Effector memory CD8-positive, alpha-beta T cell (primary cell): ENCODE measurements at regions not wholly inside any gene's neighbourhood (a gene's known extent, or its start where the extent isn't known, plus 50 kb on each side); places are given as distances from the start of the nearest gene placed in this dataset.

ENCODE experiments used
- ATAC-seq: fragments of 150-1000 bp; cut with Tn5 transposase; replicated peaks from 2 replicates; pipeline ENCODE4 v1.10.0; 2021; ENCODE audit warnings: mild to moderate bottlenecking, moderate library complexity
- DNase-seq, 3 experiments: peaks; one replicate each; pipeline ENCODE4 v3.0.0; 2021
- H3K27ac Mint-ChIP-seq, 2 donors: one replicate each; pipeline ENCODE4 v1.8.0; 2022; ENCODE audit warnings: mild to moderate bottlenecking in 2 of 2, mixed read lengths in 2 of 2, moderate library complexity in 2 of 2
- H3K27me3 Mint-ChIP-seq, 2 donors: one replicate each; pipeline ENCODE4 v1.8.0; 2022; ENCODE audit warnings: mixed read lengths in 2 of 2
- H3K36me3 Mint-ChIP-seq: one replicate; pipeline ENCODE4 v1.8.0; 2022; ENCODE audit warnings: mild to moderate bottlenecking, moderate library complexity, mixed read lengths; ENCODE audit not compliant: insufficient read depth
- H3K4me1 Mint-ChIP-seq, 2 donors: one replicate each; pipeline ENCODE4 v1.8.0; 2022; ENCODE audit warnings: low read depth in 2 of 2, mixed read lengths in 2 of 2
- H3K4me3 Mint-ChIP-seq, 2 donors: one replicate each; pipeline ENCODE4 v1.8.0; 2022; ENCODE audit warnings: mild to moderate bottlenecking in 2 of 2, mixed read lengths in 2 of 2, moderate library complexity in 2 of 2
- H3K9me3 Mint-ChIP-seq, 2 donors: one replicate each; pipeline ENCODE4 v1.8.0; 2022; ENCODE audit warnings: mixed read lengths in 2 of 2

DNA sequence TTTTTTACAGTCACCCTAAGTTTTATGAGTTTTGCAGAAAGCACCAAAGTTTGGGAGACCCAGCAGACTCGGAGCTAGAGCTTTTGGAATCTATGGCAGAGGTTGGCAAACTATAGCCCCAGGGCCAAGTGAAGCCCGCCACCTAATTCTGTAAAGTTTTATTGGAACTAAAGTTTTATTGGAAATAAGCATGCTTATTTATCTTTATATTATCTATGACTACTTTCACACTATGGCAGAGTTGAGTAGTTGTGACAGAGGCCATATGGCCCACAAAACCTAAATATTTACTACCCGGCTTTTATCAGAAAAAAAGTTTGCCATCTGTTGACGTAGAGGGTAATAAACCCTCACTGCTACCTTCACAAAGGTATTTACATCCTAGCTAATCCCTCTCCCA lies 267.6 kb downstream of the GPAM start:
- Mint-ChIP-seq H3K27ac (no peak overlapping the region), H3K36me3 (no peaks in the 10 kb centered on the region), H3K27me3 (peaks cover 0 to 7% of the 10 kb centered on the region in 2 donors), H3K9me3 (no peaks in the 10 kb centered on the region), H3K4me3 (no peak overlapping the region), H3K4me1 (no peaks in the 10 kb centered on the region)
- DNase-seq = no peak
- no peak for ATAC-seq

GRCh38 chr10:111921821-111922220 lies 261.7 kb downstream of the GPAM start:
- Mint-ChIP-seq H3K36me3 (no peaks in the 10 kb centered on the region), H3K4me3 (no peak overlapping the region), H3K27ac (no peak overlapping the region), H3K27me3 (peaks cover 0 to 7% of the 10 kb centered on the region in 2 donors), H3K9me3 (peaks cover 0 to 2% of the 10 kb centered on the region in 2 donors), H3K4me1 (no peaks in the 10 kb centered on the region)
- ATAC-seq = no peak
- DNase-seq = no peak

- ATAC-seq (no peak), DNase-seq (no peak)
- Mint-ChIP-seq H3K36me3 (no peaks in the 10 kb centered on the region), H3K27me3 (peaks cover 0 to under 1% of the 10 kb centered on the region in 2 donors), H3K4me1 (no peaks in the 10 kb centered on the region), H3K4me3 (no peak overlapping the region), H3K9me3 (peaks cover 0 to 5% of the 10 kb centered on the region in 2 donors), H3K27ac (no peak overlapping the region)
Observed at GRCh38 chr10:111923032-111923431, 260.5 kb downstream of the GPAM start.

- no peak for DNase-seq
- peaks cover 0 to 5% of the 10 kb centered on the region in 2 donors for H3K9me3 Mint-ChIP-seq
- no peak overlapping the region for H3K4me3 Mint-ChIP-seq
- no peaks in the 10 kb centered on the region for H3K27me3 Mint-ChIP-seq
- no peaks in the 10 kb centered on the region for H3K36me3 Mint-ChIP-seq
- no peak for ATAC-seq
- H3K4me1 Mint-ChIP-seq = no peaks in the 10 kb centered on the region
- H3K27ac Mint-ChIP-seq = no peak overlapping the region
Observed at GRCh38 chr10:111926286-111926685, 257.3 kb downstream of the GPAM start.

- ATAC-seq = no peak
- H3K4me3 Mint-ChIP-seq = no peak overlapping the region
- no peaks in the 10 kb centered on the region for H3K27me3 Mint-ChIP-seq
- no peak overlapping the region for H3K27ac Mint-ChIP-seq
- H3K36me3 Mint-ChIP-seq = no peaks in the 10 kb centered on the region
- H3K9me3 Mint-ChIP-seq = peaks cover 0 to 2% of the 10 kb centered on the region in 2 donors
- no peaks in the 10 kb centered on the region for H3K4me1 Mint-ChIP-seq
- no peak for DNase-seq
Observed at GRCh38 chr10:111933937-111934336, 249.6 kb downstream of the GPAM start.

DNA sequence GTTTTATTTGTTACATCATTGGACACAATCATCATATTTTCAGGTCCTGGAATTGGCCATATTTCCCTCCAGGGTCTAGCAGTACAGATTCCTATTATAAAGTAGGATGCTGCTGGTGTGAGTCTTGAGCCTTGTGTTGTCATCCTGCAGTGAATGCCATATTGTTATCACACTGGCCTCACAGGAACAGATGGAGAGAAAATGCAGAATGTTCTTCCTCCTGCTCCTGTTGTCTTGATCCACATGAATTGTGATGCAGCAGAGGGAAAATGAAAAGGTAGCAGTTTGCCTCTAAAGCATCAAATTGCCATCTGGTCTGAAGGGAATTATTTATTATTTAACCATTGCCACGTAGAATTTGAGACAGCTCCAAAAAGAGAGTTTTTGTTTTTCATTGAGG lies 248.6 kb downstream of the GPAM start:
- Mint-ChIP-seq H3K27ac (no peak overlapping the region), H3K27me3 (no peaks in the 10 kb centered on the region)

GRCh38 chr10:111936143-111936542 lies 247.4 kb downstream of the GPAM start:
- no peak for DNase-seq
- Mint-ChIP-seq H3K27me3 (peaks cover 0 to 9% of the 10 kb centered on the region in 2 donors), H3K36me3 (no peaks in the 10 kb centered on the region), H3K27ac (no peak overlapping the region), H3K4me1 (no peaks in the 10 kb centered on the region), H3K9me3 (peaks cover 0 to 3% of the 10 kb centered on the region in 2 donors), H3K4me3 (no peak overlapping the region)
- no peak for ATAC-seq

More for the DNA sequence above, 248.6 kb downstream of the GPAM start:
- ATAC-seq (no peak), DNase-seq (no peak)
- H3K36me3 Mint-ChIP-seq = no peaks in the 10 kb centered on the region
- peaks cover 0 to 2% of the 10 kb centered on the region in 2 donors for H3K9me3 Mint-ChIP-seq
- no peak overlapping the region for H3K4me3 Mint-ChIP-seq
- no peaks in the 10 kb centered on the region for H3K4me1 Mint-ChIP-seq

- H3K36me3 Mint-ChIP-seq = no peaks in the 10 kb centered on the region
Observed at GRCh38 chr10:111944331-111944730, 239.2 kb downstream of the GPAM start.

GRCh38 chr10:111953949-111954348 lies 229.6 kb downstream of the GPAM start:
- peaks cover 3 to 9% of the 10 kb centered on the region in 2 donors for H3K9me3 Mint-ChIP-seq
- ATAC-seq = no peak
- no peak overlapping the region for H3K27ac Mint-ChIP-seq
- no peaks in the 10 kb centered on the region for H3K27me3 Mint-ChIP-seq
- no peaks in the 10 kb centered on the region for H3K4me1 Mint-ChIP-seq
- DNase-seq = no peak
- no peak overlapping the region for H3K4me3 Mint-ChIP-seq
- H3K36me3 Mint-ChIP-seq = peaks cover 2% of the 10 kb centered on the region

More at GRCh38 chr10:111944331-111944730, 239.2 kb downstream of the GPAM start:
- Mint-ChIP-seq H3K4me1 (no peaks in the 10 kb centered on the region), H3K4me3 (no peak overlapping the region), H3K9me3 (peaks cover 8 to 17% of the 10 kb centered on the region in 2 donors), H3K27ac (no peak overlapping the region), H3K27me3 (peaks cover 7 to 20% of the 10 kb centered on the region in 2 donors)
- ATAC-seq = no peak
- DNase-seq = no peak

- DNase-seq (no peak), ATAC-seq (no peak)
- Mint-ChIP-seq H3K27me3 (no peaks in the 10 kb centered on the region), H3K4me1 (no peaks in the 10 kb centered on the region), H3K27ac (no peak overlapping the region), H3K9me3 (peaks cover 3 to 9% of the 10 kb centered on the region in 2 donors), H3K4me3 (no peak overlapping the region), H3K36me3 (peaks cover 2% of the 10 kb centered on the region)
Observed at GRCh38 chr10:111954386-111954785, 229.2 kb downstream of the GPAM start.

DNA sequence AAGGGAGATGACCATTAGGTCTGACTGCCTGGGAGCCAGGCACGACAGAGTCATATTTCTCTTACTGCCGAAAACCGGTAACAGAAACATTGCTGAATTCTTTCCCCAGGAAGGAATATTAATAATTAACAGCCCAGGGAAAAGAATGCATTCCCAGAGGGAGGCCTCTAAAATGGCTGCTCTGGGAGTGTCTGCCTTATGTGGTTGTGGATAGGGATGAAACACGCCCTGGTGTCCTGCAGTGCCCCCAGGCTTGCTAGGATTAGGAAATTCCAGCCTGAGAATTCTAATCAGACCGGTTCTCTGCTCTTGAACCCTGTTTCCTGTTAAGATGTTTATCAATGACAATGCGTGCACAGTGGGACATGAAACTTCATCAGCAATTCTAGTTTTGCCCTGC lies 226.7 kb downstream of the GPAM start:
- Mint-ChIP-seq H3K27ac (peak overlapping the region in 1 of 2 donors; percentile 3), H3K27me3 (no peaks in the 10 kb centered on the region), H3K4me1 (no peaks in the 10 kb centered on the region), H3K4me3 (no peak overlapping the region), H3K36me3 (peaks cover 2% of the 10 kb centered on the region), H3K9me3 (peaks cover 3 to 9% of the 10 kb centered on the region in 2 donors)
- no peak for ATAC-seq
- DNase-seq = no peak

GRCh38 chr10:111962951-111963350 lies 220.6 kb downstream of the GPAM start:
- Mint-ChIP-seq H3K27me3 (no peaks in the 10 kb centered on the region), H3K36me3 (no peaks in the 10 kb centered on the region), H3K4me1 (no peaks in the 10 kb centered on the region), H3K9me3 (peaks cover 0 to 2% of the 10 kb centered on the region in 2 donors), H3K4me3 (no peak overlapping the region), H3K27ac (no peak overlapping the region)
- DNase-seq (no peak), ATAC-seq (no peak)

DNA sequence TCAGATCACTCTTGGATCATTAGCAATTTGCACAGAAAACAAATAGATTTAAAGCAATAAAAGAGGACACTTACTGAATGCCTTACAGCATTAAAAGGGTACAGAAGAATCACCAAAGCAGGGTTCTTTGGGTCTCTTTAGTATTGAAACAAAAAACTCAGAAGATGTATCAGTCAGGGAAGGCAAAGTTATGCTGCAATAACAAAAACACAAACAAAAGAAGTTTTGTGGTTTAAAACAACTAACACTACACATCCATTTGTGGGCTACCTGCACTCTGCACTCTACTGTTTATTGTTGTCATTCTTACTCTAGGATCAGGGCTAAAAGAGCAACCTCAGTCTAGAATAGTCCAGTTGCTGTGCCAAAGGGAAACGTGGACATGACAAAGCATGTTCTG lies 216.4 kb downstream of the GPAM start:
- H3K27me3 Mint-ChIP-seq = no peaks in the 10 kb centered on the region
- no peak overlapping the region for H3K27ac Mint-ChIP-seq
- peaks cover 0 to 2% of the 10 kb centered on the region in 2 donors for H3K9me3 Mint-ChIP-seq
- H3K4me1 Mint-ChIP-seq = no peaks in the 10 kb centered on the region
- ATAC-seq (no peak), DNase-seq (no peak)
- H3K4me3 Mint-ChIP-seq = no peak overlapping the region
- no peaks in the 10 kb centered on the region for H3K36me3 Mint-ChIP-seq

- Mint-ChIP-seq H3K4me3 (no peak overlapping the region), H3K27ac (no peak overlapping the region)
- DNase-seq = no peak
Observed at GRCh38 chr10:111967547-111967946, 216.0 kb downstream of the GPAM start.

DNA sequence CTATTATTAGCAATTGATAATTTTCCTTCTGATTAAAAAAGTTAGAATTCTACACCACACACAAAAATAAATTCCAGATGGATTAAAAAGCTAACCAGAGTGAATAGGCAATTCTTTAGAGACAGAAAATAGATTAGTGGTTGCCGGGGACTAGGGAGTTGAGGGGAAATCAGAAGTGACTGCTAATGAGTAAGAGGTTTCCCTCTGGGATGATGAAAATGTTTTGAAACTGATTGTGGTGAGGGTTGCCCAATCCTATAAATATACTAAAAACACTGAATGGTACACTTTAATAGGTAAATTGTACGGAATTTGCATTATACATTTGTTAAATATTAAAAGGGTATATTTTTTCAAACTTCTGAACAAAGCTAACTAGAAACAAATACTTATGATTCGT lies 214.9 kb downstream of the GPAM start:
- Mint-ChIP-seq H3K36me3 (no peaks in the 10 kb centered on the region), H3K4me1 (no peaks in the 10 kb centered on the region), H3K9me3 (peaks cover 0 to 2% of the 10 kb centered on the region in 2 donors), H3K27me3 (no peaks in the 10 kb centered on the region), H3K4me3 (no peak overlapping the region), H3K27ac (no peak overlapping the region)
- DNase-seq (no peak), ATAC-seq (no peak)

More at GRCh38 chr10:111967547-111967946, 216.0 kb downstream of the GPAM start:
- H3K4me1 Mint-ChIP-seq = no peaks in the 10 kb centered on the region
- peaks cover 0 to 2% of the 10 kb centered on the region in 2 donors for H3K9me3 Mint-ChIP-seq
- H3K36me3 Mint-ChIP-seq = no peaks in the 10 kb centered on the region
- ATAC-seq = no peak
- no peaks in the 10 kb centered on the region for H3K27me3 Mint-ChIP-seq
